Astrocyte (in vitro differentiated cells and primary cell): ENCODE measurements at regions not wholly inside any gene's neighbourhood (a gene's known extent, or its start where the extent isn't known, plus 50 kb on each side); places are given as distances from the start of the nearest gene placed in this dataset.
A peak's percentile ranks its signal among the peaks of the same experiment; 100 is the strongest.

Source experiments
- DNase-seq: peaks from one replicate; pipeline ENCODE4 v3.0.0-alpha.2; 2010; ENCODE audit warnings: low read depth
- FAIRE-seq: peaks from 2 replicates; lab custom pipeline; 2011; peaks lifted over from hg19 to GRCh38; lab: Jason Lieb, UNC
- H2AFZ ChIP-seq: 2 replicates; pipeline ENCODE4 v1.6.0; 2012; ENCODE audit warnings: low read depth, low read length, inconsistent platforms
- H3K27ac ChIP-seq: 2 replicates; pipeline ENCODE4 v1.5.1; 2011; ENCODE audit warnings: low read depth, low read length, inconsistent platforms
- H3K27me3 ChIP-seq: 2 replicates; pipeline ENCODE4 v1.6.0; 2011; ENCODE audit warnings: low read length, inconsistent platforms; ENCODE audit not compliant: insufficient read depth
- H3K36me3 ChIP-seq: 2 replicates; pipeline ENCODE4 v1.5.1; 2011; ENCODE audit warnings: low read length, inconsistent platforms; ENCODE audit not compliant: insufficient read depth
- H3K4me1 ChIP-seq: 2 replicates; pipeline ENCODE4 v1.5.1; 2011; ENCODE audit warnings: low read length, inconsistent platforms; ENCODE audit not compliant: insufficient read depth
- H3K4me2 ChIP-seq: 2 replicates; pipeline ENCODE4 v1.6.0; 2012; ENCODE audit warnings: low read length, inconsistent platforms
- H3K4me3 ChIP-seq: 2 replicates; pipeline ENCODE4 v1.5.1; 2011; ENCODE audit warnings: low read depth, mild to moderate bottlenecking, low read length, inconsistent platforms; ENCODE audit not compliant: insufficient read depth
- H3K79me2 ChIP-seq: 2 replicates; pipeline ENCODE4 v1.6.0; 2012; ENCODE audit warnings: mild to moderate bottlenecking, low read length, inconsistent platforms; ENCODE audit not compliant: insufficient read depth
- H3K9ac ChIP-seq: 2 replicates; pipeline ENCODE4 v1.6.0; 2012; ENCODE audit warnings: mild to moderate bottlenecking, low read length, inconsistent platforms
- H3K9me3 ChIP-seq: 2 replicates; pipeline ENCODE4 v1.5.1; 2012; ENCODE audit warnings: low read depth, mild to moderate bottlenecking, low read length, inconsistent platforms; ENCODE audit not compliant: insufficient read depth
- H4K20me1 ChIP-seq: 2 replicates; pipeline ENCODE4 v1.6.0; 2012; ENCODE audit warnings: low read length, inconsistent platforms; ENCODE audit not compliant: insufficient read depth
- H3K27ac Mint-ChIP-seq: one replicate; pipeline ENCODE4 v1.8.0; 2021; ENCODE audit warnings: mild to moderate bottlenecking, mixed read lengths; ENCODE audit not compliant: unreplicated experiment
- H3K27me3 Mint-ChIP-seq: one replicate; pipeline ENCODE4 v1.8.0; 2021; ENCODE audit warnings: low read depth, mixed read lengths; ENCODE audit not compliant: unreplicated experiment
- H3K36me3 Mint-ChIP-seq: one replicate; pipeline ENCODE4 v1.8.0; 2021; ENCODE audit warnings: low read depth, mixed read lengths; ENCODE audit not compliant: unreplicated experiment
- H3K4me1 Mint-ChIP-seq: one replicate; pipeline ENCODE4 v1.8.0; 2021; ENCODE audit warnings: low read depth, mixed read lengths; ENCODE audit not compliant: unreplicated experiment
- H3K4me3 Mint-ChIP-seq: one replicate; pipeline ENCODE4 v1.8.0; 2021; ENCODE audit warnings: mild to moderate bottlenecking, moderate library complexity, mixed read lengths; ENCODE audit not compliant: unreplicated experiment
- H3K9me3 Mint-ChIP-seq: one replicate; pipeline ENCODE4 v1.8.0; 2021; ENCODE audit warnings: mild to moderate bottlenecking, mixed read lengths; ENCODE audit not compliant: unreplicated experiment
- CTCF ChIP-seq: IDR thresholded peaks from 2 replicates; pipeline ENCODE4 v1.5.1; 2011; ENCODE audit warnings: low read depth, mild to moderate bottlenecking, inconsistent platforms, low read length, moderate library complexity; ENCODE audit not compliant: insufficient read depth
- EZH2 ChIP-seq: IDR thresholded peaks from 2 replicates; pipeline ENCODE4 v1.6.1; 2012; ENCODE audit warnings: mild to moderate bottlenecking, low read length, inconsistent platforms; ENCODE audit not compliant: insufficient read depth

- H3K36me3 ChIP-seq: no peaks in the 10 kb centered on the region
- TF ChIP-seq EZH2 (no peak), CTCF (no peak)
- H3K4me3 ChIP-seq: no peak overlapping the region
- no peaks in the 10 kb centered on the region for H3K9me3 ChIP-seq
- no peak for DNase-seq
- peak; percentile 64 for FAIRE-seq
- Mint-ChIP-seq H3K27me3 (no peaks in the 10 kb centered on the region), H3K9me3 (no peaks in the 10 kb centered on the region), H3K36me3 (no peaks in the 10 kb centered on the region), H3K27ac (no peak overlapping the region), H3K4me3 (no peak overlapping the region), H3K4me1 (no peaks in the 10 kb centered on the region)
- no peaks in the 10 kb centered on the region for H3K4me1 ChIP-seq
- H3K9ac ChIP-seq: no peak overlapping the region
- H3K4me2 ChIP-seq: no peak overlapping the region
- no peaks in the 10 kb centered on the region for H3K27me3 ChIP-seq
- no peaks in the 10 kb centered on the region for H4K20me1 ChIP-seq
- H3K27ac ChIP-seq: no peak overlapping the region
- no peaks in the 10 kb centered on the region for H3K79me2 ChIP-seq
- no peak overlapping the region for H2AFZ ChIP-seq
These were observed 318.9 kb upstream of the PPP1R2C start for GRCh38 chrX:43096830-43097229.

- no peak for DNase-seq
- no peak overlapping the region for H3K27ac ChIP-seq
- no peaks in the 10 kb centered on the region for H4K20me1 ChIP-seq
- TF ChIP-seq EZH2 (no peak), CTCF (no peak)
- Mint-ChIP-seq H3K27me3 (no peaks in the 10 kb centered on the region), H3K4me1 (no peaks in the 10 kb centered on the region), H3K27ac (no peak overlapping the region), H3K9me3 (no peaks in the 10 kb centered on the region), H3K36me3 (no peaks in the 10 kb centered on the region), H3K4me3 (no peak overlapping the region)
- FAIRE-seq: peak; percentile 56
- no peak overlapping the region for H3K4me3 ChIP-seq
- H2AFZ ChIP-seq: no peak overlapping the region
- H3K9ac ChIP-seq: no peak overlapping the region
- no peak overlapping the region for H3K4me2 ChIP-seq
- no peaks in the 10 kb centered on the region for H3K36me3 ChIP-seq
- H3K27me3 ChIP-seq: no peaks in the 10 kb centered on the region
- no peaks in the 10 kb centered on the region for H3K9me3 ChIP-seq
- H3K79me2 ChIP-seq: no peaks in the 10 kb centered on the region
- H3K4me1 ChIP-seq: no peaks in the 10 kb centered on the region
These were observed 328.0 kb upstream of the PPP1R2C start for GRCh38 chrX:43106009-43106408.

GRCh38 chrX:43108828-43109227 is 330.9 kb upstream of the PPP1R2C start:
- Histone ChIP-seq H3K36me3 (no peaks in the 10 kb centered on the region), H3K9me3 (no peaks in the 10 kb centered on the region), H3K4me3 (no peak overlapping the region), H3K9ac (no peak overlapping the region), H3K27me3 (no peaks in the 10 kb centered on the region), H3K4me1 (no peaks in the 10 kb centered on the region), H2AFZ (no peak overlapping the region), H3K27ac (no peak overlapping the region), H4K20me1 (no peaks in the 10 kb centered on the region), H3K79me2 (no peaks in the 10 kb centered on the region), H3K4me2 (no peak overlapping the region)
- H3K4me3 Mint-ChIP-seq: no peak overlapping the region
- no peaks in the 10 kb centered on the region for H3K9me3 Mint-ChIP-seq
- H3K4me1 Mint-ChIP-seq: no peaks in the 10 kb centered on the region
- H3K36me3 Mint-ChIP-seq: no peaks in the 10 kb centered on the region
- H3K27ac Mint-ChIP-seq: no peak overlapping the region
- no peaks in the 10 kb centered on the region for H3K27me3 Mint-ChIP-seq
- peak; percentile 39 for FAIRE-seq
- no peak for TF ChIP-seq CTCF
- TF ChIP-seq EZH2: no peak
- no peak for DNase-seq
